K562 (cell line): ENCODE measurements at regions not wholly inside any gene's neighbourhood (a gene's known extent, or its start where the extent isn't known, plus 50 kb on each side); places are given as distances from the start of the nearest gene placed in this dataset.

Experiments
- BACH1 ChIP-seq: fragments of 200-800 bp; sonication (Bioruptor generic); IDR thresholded peaks from 2 replicates; pipeline ENCODE4 v1.6.1; 2016; ENCODE audit warnings: missing genetic modification characterization, missing compliant biosample characterization
- C11orf30 ChIP-seq: fragments of 450-650 bp; IDR thresholded peaks from 2 replicates; pipeline ENCODE4 v1.6.1; 2016; ENCODE audit warnings: low read depth, mild to moderate bottlenecking
- E2F3 ChIP-seq: fragments of 250-450 bp; sonication (Bioruptor Pico); IDR thresholded peaks from 2 replicates; pipeline ENCODE4 v1.4.0; 2020; ENCODE audit warnings: mild to moderate bottlenecking
- HIVEP1 ChIP-seq: fragments of 250-450 bp; sonication (Bioruptor Pico); IDR thresholded peaks from 2 replicates; pipeline ENCODE4 v1.4.0; 2020; ENCODE audit warnings: mild to moderate bottlenecking
- HMBOX1 ChIP-seq: sonication (generic); IDR thresholded peaks from 2 replicates; pipeline ENCODE4 v1.6.1; 2016
- IRF9 ChIP-seq: fragments of 450-650 bp; IDR thresholded peaks from 2 replicates; pipeline ENCODE4 v1.6.1; 2016; ENCODE audit warnings: missing biosample characterization, missing genetic modification characterization
- JUN ChIP-seq, 2 experiments: sonication (generic) in 1 of 2; formaldehyde crosslinking in 1 of 2; IDR thresholded peaks; 2 replicates each; pipeline versions ENCODE4 v1.6.1 to v1.8.0; 2012 to 2022; ENCODE audit warnings: borderline replicate concordance in 2 of 2, mild to moderate bottlenecking in 2 of 2, improper control_type of control experiment in 1 of 2, low read depth in 1 of 2, low read length in 1 of 2, missing genetic modification reagents in 1 of 2
- MAFK ChIP-seq: IDR thresholded peaks from 2 replicates; pipeline ENCODE4 v1.6.1; 2011; ENCODE audit warnings: low read length, improper control_type of control experiment
- NEUROD1 ChIP-seq: fragments of 150-350 bp; IDR thresholded peaks from 2 replicates; pipeline ENCODE4 v1.6.1; 2014; ENCODE audit warnings: borderline replicate concordance, low read length, low read depth; ENCODE audit not compliant: partially characterized antibody
- NR2C1 ChIP-seq, 2 experiments: fragments of 450-650 bp; IDR thresholded peaks; 2 replicates each; pipeline ENCODE4 v1.6.1; 2017; ENCODE audit warnings: mild to moderate bottlenecking in 2 of 2, antibody characterized with exemption in 1 of 2, inconsistent platforms in 1 of 2, missing compliant biosample characterization in 1 of 2, missing genetic modification characterization in 1 of 2
- SMAD4 ChIP-seq: fragments of 250-450 bp; sonication (Bioruptor Pico); conservative IDR thresholded peaks from 2 replicates; pipeline ENCODE4 v1.8.0; 2021; ENCODE audit warnings: inconsistent platforms, mild to moderate bottlenecking, moderate library complexity
- STAT5B ChIP-seq: fragments of 250-450 bp; sonication (Bioruptor Pico); IDR thresholded peaks from 2 replicates; pipeline ENCODE4 v1.8.0; 2021; ENCODE audit warnings: mild to moderate bottlenecking, inconsistent platforms
- U2AF1 ChIP-seq: fragments of 200-400 bp; formaldehyde crosslinking; optimal IDR thresholded peaks from 2 replicates; pipeline ENCODE3; 2017; ENCODE audit warnings: mild to moderate bottlenecking, low read depth, low read length, moderate library complexity
- ZBTB17 ChIP-seq: fragments of 450-650 bp; formaldehyde crosslinking; IDR thresholded peaks from 2 replicates; pipeline ENCODE4 v1.4.0; 2020; ENCODE audit warnings: mild to moderate bottlenecking
- ZNF175 ChIP-seq: fragments of 200-800 bp; sonication (Bioruptor generic); IDR thresholded peaks from 2 replicates; pipeline ENCODE4 v1.6.1; 2016; ENCODE audit warnings: low read depth, mild to moderate bottlenecking, missing genetic modification characterization, missing compliant biosample characterization
- ZNF316 ChIP-seq: fragments of 450-650 bp; IDR thresholded peaks from 2 replicates; pipeline ENCODE4 v1.6.1; 2016
- ZNF41 ChIP-seq: fragments of 250-450 bp; sonication (Bioruptor Pico); conservative IDR thresholded peaks from 2 replicates; pipeline ENCODE4 v1.4.0; 2020; ENCODE audit warnings: mild to moderate bottlenecking

GRCh38 chr18:965921-966758 lies 61.5 kb downstream of the ADCYAP1 start (continued):
- TF ChIP-seq ZNF41 (CRISPR knock-in tag) (0 out of 2 replicates have a peak, but pooled peaks have one; percentile 32), ZBTB17 (0 out of 2 replicates have a peak, but pooled peaks have one; percentile 38), HMBOX1 (peak; percentile 72), ZNF175 (CRISPR knock-in tag) (peak; percentile 11; the same call in 1 of the 2 replicates), NEUROD1 (peak; percentile 15), HIVEP1 (0 out of 2 replicates have a peak, but pooled peaks have one; percentile 6), NR2C1 (IDR thresholded peaks at IDR 0.05) (no peak), NR2C1 (tag; IDR thresholded peaks at IDR 0.05) (no peak), ZNF316 (peak; percentile 99), STAT5B (CRISPR knock-in tag) (no peak), U2AF1 (no peak), E2F3 (CRISPR knock-in tag) (no peak), SMAD4 (CRISPR knock-in tag) (peak; percentile 24; the same call in 1 of the 2 replicates), JUN (IDR thresholded peaks at IDR 0.05; ENCODE audit: borderline replicate concordance, low read depth, low read length) (peak; percentile 34; the same call in 1 of the 2 replicates), JUN (CRISPR knock-in tag; IDR thresholded peaks at IDR 0.05; ENCODE audit: borderline replicate concordance) (no peak), MAFK (peak; percentile 99), BACH1 (tag) (peak; percentile 67), C11orf30 (peak; percentile 99), IRF9 (tag) (no peak)
